ENCODE measurements at regions not wholly inside any gene's neighbourhood (a gene's known extent, or its start where the extent isn't known, plus 50 kb on each side); places are given as distances from the start of the nearest gene placed in this dataset.

GRCh38 chr5:2112173-2113025 lies 229.7 kb upstream of the IRX4 start:
- H4K91ac ChIP-seq (replicated peaks; ENCODE audit: insufficient read length, low read length) = no peak overlapping the region
- peaks cover 2% of the 10 kb centered on the region; the same call in 1 of the 2 replicates for H3K23me2 ChIP-seq (ENCODE audit: low read depth, low read length)
- H3K79me1 ChIP-seq (ENCODE audit: low read depth, low read length) = no peaks in the 10 kb centered on the region
- H3K36me3 ChIP-seq (ENCODE audit: control insufficient read depth in 2 of 4, insufficient read depth in 4 of 4, low read length in 3 of 4) = no peaks in the 10 kb centered on the region; a peak in 1 of 8 replicates
- DNase-seq (ENCODE audit: low read depth in 1 of 2, low spot score in 2 of 2) (no peak), FAIRE-seq (no peak)
- H3K14ac ChIP-seq (ENCODE audit: insufficient read length) = no peak overlapping the region
- no peak overlapping the region for H2AFZ ChIP-seq (ENCODE audit: low read length)
- no peak overlapping the region for H2BK20ac ChIP-seq (ENCODE audit: low read length)
- no peaks in the 10 kb centered on the region; a peak in 1 of 7 replicates for H3K27me3 ChIP-seq (replicated peaks in 1 of 4; ENCODE audit: control insufficient read depth in 3 of 4, extremely low read depth in 1 of 4, insufficient read depth in 3 of 4, low read length in 3 of 4)
- WGBS, 2 experiments (ENCODE audit: extremely low coverage in 1 of 2, insufficient coverage in 1 of 2, insufficient read length in 1 of 2, insufficient replicate concordance in 2 of 2, low coverage in 1 of 2, low lambda C conversion rate in 2 of 2, missing lambda C conversion rate in 1 of 2) = 95% methylated on average over 28 of the region's 28 CpGs; no CpG with 5 or more reads in 1 of the 2 experiments
- no peak overlapping the region for H3K9ac ChIP-seq (replicated peaks in 1 of 4; ENCODE audit: extremely low read depth in 1 of 4, low read depth in 3 of 4, low read length in 3 of 4)
- H3K79me2 ChIP-seq (ENCODE audit: control insufficient read depth in 1 of 2, insufficient read depth in 2 of 2, low read length in 2 of 2) = no peaks in the 10 kb centered on the region
- H2AK5ac ChIP-seq (ENCODE audit: low read depth, low read length) = no peak overlapping the region
- ChIA-PET CTCF (ENCODE audit: partially characterized antibody) (interaction anchor here (0.5 to 3.4 kb wide), 4 partner anchors 14 to 449 kb away, joined by 3 to 15 read pairs (median 3); no protein-coding TSS in a partner anchor), POLR2A (ENCODE audit: partially characterized antibody) (interaction anchor here (0.6 kb wide), 1 partner anchor 631 kb away, joined by 3 read pairs; no protein-coding TSS in a partner anchor)
- TF ChIP-seq TEAD4 (IDR thresholded peaks at IDR 0.05; ENCODE audit: low read depth, low read length) = no peak
- 0 out of 2 replicates have a peak, but pooled peaks have one; percentile 17 for TF ChIP-seq E2F6 (IDR thresholded peaks at IDR 0.05)
- H3K27ac ChIP-seq (ENCODE audit: low read depth, low read length) = no peak overlapping the region
- peaks cover 0 to 2% of the 10 kb centered on the region in 2 experiments for H4K20me1 ChIP-seq (replicated peaks in 1 of 2; ENCODE audit: control insufficient read depth in 1 of 2, insufficient read depth in 2 of 2, low read length in 2 of 2)
- no peak overlapping the region for H4K5ac ChIP-seq (ENCODE audit: insufficient read length, low read depth, low read length)
- no peak overlapping the region for H3K18ac ChIP-seq (ENCODE audit: extremely low read depth, low read length)
- H2BK15ac ChIP-seq (ENCODE audit: low read length) = no peak overlapping the region
- H3K4ac ChIP-seq (replicated peaks; ENCODE audit: insufficient read length, low read depth, low read length) = no peak overlapping the region
- no peak overlapping the region for H3K56ac ChIP-seq (replicated peaks; ENCODE audit: insufficient read length, low read depth, low read length)
- H2BK5ac ChIP-seq (ENCODE audit: low read depth, low read length) = no peak overlapping the region
- H4K8ac ChIP-seq (ENCODE audit: extremely low read depth, insufficient read depth, low read length) = no peak overlapping the region
- no peak overlapping the region for H2BK12ac ChIP-seq (ENCODE audit: low read depth, low read length)
- H3K4me3 ChIP-seq (ENCODE audit: extremely low read depth in 1 of 4, insufficient read depth in 2 of 4, low read depth in 3 of 4, low read length in 4 of 4) = no peak overlapping the region
- H2BK120ac ChIP-seq (replicated peaks; ENCODE audit: low read depth, low read length) = no peak overlapping the region
- peaks cover 3 to 4% of the 10 kb centered on the region in 2 experiments; a peak in 2 of 4 replicates for H3K9me3 ChIP-seq (ENCODE audit: insufficient read depth in 2 of 2, low read depth in 1 of 2, low read length in 1 of 2)
- H3K23ac ChIP-seq (ENCODE audit: insufficient read length) = no peak overlapping the region
- H3K4me2 ChIP-seq (ENCODE audit: insufficient read depth in 1 of 2, low read depth in 2 of 2, low read length in 2 of 2) = no peak overlapping the region
- H3K4me1 ChIP-seq (replicated peaks in 1 of 4; ENCODE audit: control insufficient read depth in 3 of 4, insufficient read depth in 4 of 4, low read length in 3 of 4) = no peaks in the 10 kb centered on the region

All from H1 (cell line).